ENCODE measurements at regions not wholly inside any gene's neighbourhood (a gene's known extent, or its start where the extent isn't known, plus 50 kb on each side); places are given as distances from the start of the nearest gene placed in this dataset.

GRCh38 chr4:148903388-148903787 lies 461.2 kb upstream of the NR3C2 start:
- H3K4me2 ChIP-seq (ENCODE audit: insufficient read depth in 1 of 2, low read depth in 2 of 2, low read length in 2 of 2) = no peak overlapping the region
- no peak overlapping the region for H3K27ac ChIP-seq (ENCODE audit: low read depth, low read length)
- no peaks in the 10 kb centered on the region; a peak in 1 of 8 replicates for H3K36me3 ChIP-seq (ENCODE audit: control insufficient read depth in 2 of 4, insufficient read depth in 4 of 4, low read length in 3 of 4)
- H2AK5ac ChIP-seq (ENCODE audit: low read depth, low read length) = no peak overlapping the region
- no peak overlapping the region for H4K91ac ChIP-seq (replicated peaks; ENCODE audit: insufficient read length, low read length)
- H2AFZ ChIP-seq (ENCODE audit: low read length) = no peak overlapping the region
- no peak overlapping the region for H3K14ac ChIP-seq (ENCODE audit: insufficient read length)
- H2BK12ac ChIP-seq (ENCODE audit: low read depth, low read length) = no peak overlapping the region
- H3K79me2 ChIP-seq (ENCODE audit: control insufficient read depth in 1 of 2, insufficient read depth in 2 of 2, low read length in 2 of 2) = no peaks in the 10 kb centered on the region
- no peaks in the 10 kb centered on the region for H3K79me1 ChIP-seq (ENCODE audit: low read depth, low read length)
- ChIA-PET CTCF (ENCODE audit: partially characterized antibody) (no interaction called here), POLR2A (ENCODE audit: partially characterized antibody) (no interaction called here)
- H3K4me3 ChIP-seq (ENCODE audit: extremely low read depth in 1 of 4, insufficient read depth in 2 of 4, low read depth in 3 of 4, low read length in 4 of 4) = no peak overlapping the region
- H3K23me2 ChIP-seq (ENCODE audit: low read depth, low read length) = no peaks in the 10 kb centered on the region
- FAIRE-seq = no peak
- H3K9me3 ChIP-seq (ENCODE audit: insufficient read depth in 2 of 2, low read depth in 1 of 2, low read length in 1 of 2) = peaks cover 8 to 11% of the 10 kb centered on the region in 2 experiments; a peak in 3 of 4 replicates
- no peak overlapping the region for H3K56ac ChIP-seq (replicated peaks; ENCODE audit: insufficient read length, low read depth, low read length)
- H2BK120ac ChIP-seq (replicated peaks; ENCODE audit: low read depth, low read length) = no peak overlapping the region
- H4K8ac ChIP-seq (ENCODE audit: extremely low read depth, insufficient read depth, low read length) = no peak overlapping the region
- peaks cover 0 to 1% (median 0%) of the 10 kb centered on the region in 4 experiments; a peak in 1 of 7 replicates for H3K27me3 ChIP-seq (replicated peaks in 1 of 4; ENCODE audit: control insufficient read depth in 3 of 4, extremely low read depth in 1 of 4, insufficient read depth in 3 of 4, low read length in 3 of 4)
- no peak overlapping the region for H2BK15ac ChIP-seq (ENCODE audit: low read length)
- TF ChIP-seq CHD2 (IDR thresholded peaks at IDR 0.05; ENCODE audit: low read length) (no peak), HDAC6 (IDR thresholded peaks at IDR 0.05; ENCODE audit: low read depth, low read length) (no peak), POU5F1 (IDR thresholded peaks at IDR 0.05; ENCODE audit: low read depth, low read length) (no peak)
- no peaks in the 10 kb centered on the region for H4K20me1 ChIP-seq (replicated peaks in 1 of 2; ENCODE audit: control insufficient read depth in 1 of 2, insufficient read depth in 2 of 2, low read length in 2 of 2)
- peaks cover 0 to 4% (median 3%) of the 10 kb centered on the region in 4 experiments; a peak in 5 of 7 replicates for H3K4me1 ChIP-seq (replicated peaks in 1 of 4; ENCODE audit: control insufficient read depth in 3 of 4, insufficient read depth in 4 of 4, low read length in 3 of 4)
- H3K4ac ChIP-seq (replicated peaks; ENCODE audit: insufficient read length, low read depth, low read length) = no peak overlapping the region
- no peak overlapping the region for H3K18ac ChIP-seq (ENCODE audit: extremely low read depth, low read length)
- H3K23ac ChIP-seq (ENCODE audit: insufficient read length) = no peak overlapping the region
- no peak overlapping the region for H3K9ac ChIP-seq (replicated peaks in 1 of 4; ENCODE audit: extremely low read depth in 1 of 4, low read depth in 3 of 4, low read length in 3 of 4)
- H2BK20ac ChIP-seq (ENCODE audit: low read length) = no peak overlapping the region
- H4K5ac ChIP-seq (ENCODE audit: insufficient read length, low read depth, low read length) = no peak overlapping the region
- no peak overlapping the region for H2BK5ac ChIP-seq (ENCODE audit: low read depth, low read length)
- DNase-seq (ENCODE audit: low read depth in 1 of 2, low spot score in 2 of 2) = no peak

Data from H1 (cell line).